ENCODE measurements at regions not wholly inside any gene's neighbourhood (a gene's known extent, or its start where the extent isn't known, plus 50 kb on each side); places are given as distances from the start of the nearest gene placed in this dataset.

DNA sequence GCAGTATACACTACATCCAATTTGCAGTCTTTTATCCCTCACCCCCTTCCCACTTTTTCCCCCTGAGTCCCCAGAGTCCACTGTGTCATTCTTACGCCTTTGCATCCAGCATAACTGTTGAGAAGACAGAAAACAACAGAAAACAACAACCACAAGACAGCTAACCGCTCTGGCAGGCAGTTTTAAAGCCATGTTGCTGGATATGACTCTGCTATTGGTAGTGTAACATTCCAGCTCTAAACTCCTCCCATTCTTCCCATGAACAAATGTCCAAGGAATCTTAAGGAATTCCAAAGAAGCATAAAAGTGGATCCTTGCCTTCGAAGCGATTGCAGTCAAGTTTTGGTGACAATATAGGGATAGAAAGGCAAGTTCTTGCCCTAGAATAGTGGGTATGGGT is 599.1 kb downstream of the NYAP2 start:
- TF ChIP-seq, protein P1, sequence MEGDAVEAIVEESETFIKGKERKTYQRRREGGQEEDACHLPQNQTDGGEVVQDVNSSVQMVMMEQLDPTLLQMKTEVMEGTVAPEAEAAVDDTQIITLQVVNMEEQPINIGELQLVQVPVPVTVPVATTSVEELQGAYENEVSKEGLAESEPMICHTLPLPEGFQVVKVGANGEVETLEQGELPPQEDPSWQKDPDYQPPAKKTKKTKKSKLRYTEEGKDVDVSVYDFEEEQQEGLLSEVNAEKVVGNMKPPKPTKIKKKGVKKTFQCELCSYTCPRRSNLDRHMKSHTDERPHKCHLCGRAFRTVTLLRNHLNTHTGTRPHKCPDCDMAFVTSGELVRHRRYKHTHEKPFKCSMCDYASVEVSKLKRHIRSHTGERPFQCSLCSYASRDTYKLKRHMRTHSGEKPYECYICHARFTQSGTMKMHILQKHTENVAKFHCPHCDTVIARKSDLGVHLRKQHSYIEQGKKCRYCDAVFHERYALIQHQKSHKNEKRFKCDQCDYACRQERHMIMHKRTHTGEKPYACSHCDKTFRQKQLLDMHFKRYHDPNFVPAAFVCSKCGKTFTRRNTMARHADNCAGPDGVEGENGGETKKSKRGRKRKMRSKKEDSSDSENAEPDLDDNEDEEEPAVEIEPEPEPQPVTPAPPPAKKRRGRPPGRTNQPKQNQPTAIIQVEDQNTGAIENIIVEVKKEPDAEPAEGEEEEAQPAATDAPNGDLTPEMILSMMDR (conservative IDR thresholded peaks at IDR 0.05), result no peak
- TF ChIP-seq ZFX (IDR thresholded peaks at IDR 0.05), result no peak
